ENCODE measurements at regions not wholly inside any gene's neighbourhood (a gene's known extent, or its start where the extent isn't known, plus 50 kb on each side); places are given as distances from the start of the nearest gene placed in this dataset.

- no peak for DNase-seq (ENCODE audit: low read depth)
- no peak overlapping the region for H3K4me3 ChIP-seq (ENCODE audit: low read length)
- TF ChIP-seq CTCF (IDR thresholded peaks at IDR 0.05; ENCODE audit: insufficient read depth, low read depth, low read length, missing control alignments), result no peak
These were observed 95.6 kb upstream of the ADRA1B start for GRCh38 chr5:159820692-159821091.

- no peak for DNase-seq (ENCODE audit: low read depth)
- TF ChIP-seq CTCF (IDR thresholded peaks at IDR 0.05; ENCODE audit: insufficient read depth, low read depth, low read length, missing control alignments), result no peak
- no peak overlapping the region for H3K4me3 ChIP-seq (ENCODE audit: low read length)
These were observed 94.8 kb upstream of the ADRA1B start for GRCh38 chr5:159821461-159821940.

GRCh38 chr5:159824188-159825161 is 91.8 kb upstream of the ADRA1B start:
- H3K4me3 ChIP-seq (ENCODE audit: low read length), result no peak overlapping the region
- TF ChIP-seq CTCF (IDR thresholded peaks at IDR 0.05; ENCODE audit: insufficient read depth, low read depth, low read length, missing control alignments), result no peak
- peak; percentile 54 for DNase-seq (ENCODE audit: low read depth)

- no peak for TF ChIP-seq CTCF (IDR thresholded peaks at IDR 0.05; ENCODE audit: insufficient read depth, low read depth, low read length, missing control alignments)
- no peak overlapping the region for H3K4me3 ChIP-seq (ENCODE audit: low read length)
- peak; percentile 10 for DNase-seq (ENCODE audit: low read depth)
These were observed 90.7 kb upstream of the ADRA1B start for GRCh38 chr5:159825551-159826051.

GRCh38 chr5:159826351-159827214 is 89.7 kb upstream of the ADRA1B start:
- TF ChIP-seq CTCF (IDR thresholded peaks at IDR 0.05; ENCODE audit: insufficient read depth, low read depth, low read length, missing control alignments), result no peak
- DNase-seq (ENCODE audit: low read depth), result peak; percentile 93
- H3K4me3 ChIP-seq (ENCODE audit: low read length), result no peak overlapping the region

GRCh38 chr5:159827861-159828260 is 88.4 kb upstream of the ADRA1B start:
- DNase-seq (ENCODE audit: low read depth), result no peak
- no peak overlapping the region for H3K4me3 ChIP-seq (ENCODE audit: low read length)
- TF ChIP-seq CTCF (IDR thresholded peaks at IDR 0.05; ENCODE audit: insufficient read depth, low read depth, low read length, missing control alignments), result no peak
